Thymus (tissue), 11 donors: ENCODE measurements at regions not wholly inside any gene's neighbourhood (a gene's known extent, or its start where the extent isn't known, plus 50 kb on each side); places are given as distances from the start of the nearest gene placed in this dataset.

Experiments used
- DNase-seq, 9 donors: peaks; one replicate each; pipeline ENCODE4 v3.0.0-alpha.2; 2013; ENCODE audit warnings: low spot score in 9 of 9, low read depth in 6 of 9, missing footprints in 1 of 9
- H3K27ac ChIP-seq, 2 donors: one replicate each; pipeline ENCODE4 v1.5.1; 2013; ENCODE audit warnings: control low read depth in 1 of 2, low read depth in 1 of 2, low read length in 1 of 2, mild to moderate bottlenecking in 1 of 2, moderate library complexity in 1 of 2
- H3K27me3 ChIP-seq, 2 donors: one replicate each; pipeline ENCODE4 v1.5.1; 2013; ENCODE audit warnings: low read length in 1 of 2; ENCODE audit not compliant: control insufficient read depth in 2 of 2, insufficient read depth in 1 of 2
- H3K36me3 ChIP-seq, 2 donors: one replicate each; pipeline ENCODE4 v1.5.1; 2013; ENCODE audit warnings: low read length in 1 of 2, mild to moderate bottlenecking in 1 of 2, moderate library complexity in 1 of 2; ENCODE audit not compliant: control insufficient read depth in 2 of 2, insufficient read depth in 2 of 2
- H3K4me1 ChIP-seq, 2 donors: one replicate each; pipeline ENCODE4 v1.5.1; 2013; ENCODE audit warnings: low read length in 2 of 2; ENCODE audit not compliant: control insufficient read depth in 2 of 2, insufficient read depth in 2 of 2
- H3K4me3 ChIP-seq, 2 donors: one replicate each; pipeline ENCODE4 v1.5.1; 2013; ENCODE audit warnings: low read length in 2 of 2, control low read depth in 1 of 2, mild to moderate bottlenecking in 1 of 2
- H3K9me3 ChIP-seq, 2 donors: one replicate each; pipeline ENCODE4 v1.5.1; 2013; ENCODE audit warnings: low read length in 1 of 2, mild to moderate bottlenecking in 1 of 2; ENCODE audit not compliant: control insufficient read depth in 2 of 2, insufficient read depth in 1 of 2
- WGBS: extraction: QIAGEN DNeasy Blood & Tissue Kit; methylation state at CpG from one replicate; pipeline ENCODE4 v1.1.7; 2013; 5-methylcytosine and 5-hydroxymethylcytosine counted together
- donor health status: healthy.

- no peak overlapping the region for H3K27ac ChIP-seq
- no peak overlapping the region for H3K4me3 ChIP-seq
- no peaks in the 10 kb centered on the region for H3K36me3 ChIP-seq
- H3K27me3 ChIP-seq = no peaks in the 10 kb centered on the region
- no peaks in the 10 kb centered on the region for H3K4me1 ChIP-seq
- no peaks in the 10 kb centered on the region for H3K9me3 ChIP-seq
- no peak for DNase-seq
Observed at GRCh38 chr3:110062716-110063115, 725.4 kb upstream of the DPPA4 start.

GRCh38 chr3:110063178-110063577 is 725.8 kb upstream of the DPPA4 start:
- no peaks in the 10 kb centered on the region for H3K4me1 ChIP-seq
- no peak for DNase-seq
- no peak overlapping the region for H3K4me3 ChIP-seq
- H3K9me3 ChIP-seq = no peaks in the 10 kb centered on the region
- WGBS = 96% methylated on average over 1 of the region's 1 CpG
- H3K27ac ChIP-seq = no peak overlapping the region
- H3K27me3 ChIP-seq = no peaks in the 10 kb centered on the region
- no peaks in the 10 kb centered on the region for H3K36me3 ChIP-seq

GRCh38 chr3:110066206-110066605 is 728.9 kb upstream of the DPPA4 start:
- no peak overlapping the region for H3K27ac ChIP-seq
- DNase-seq = no peak
- 95% methylated on average over 3 of the region's 3 CpGs for WGBS

GRCh38 chr3:110067527-110067926 is 730.2 kb upstream of the DPPA4 start:
- no peak overlapping the region for H3K27ac ChIP-seq
- H3K9me3 ChIP-seq = no peaks in the 10 kb centered on the region
- H3K36me3 ChIP-seq = no peaks in the 10 kb centered on the region
- WGBS = 93% methylated on average over 1 of the region's 1 CpG
- no peaks in the 10 kb centered on the region for H3K27me3 ChIP-seq
- H3K4me3 ChIP-seq = no peak overlapping the region
- DNase-seq = no peak
- H3K4me1 ChIP-seq = no peaks in the 10 kb centered on the region

More at GRCh38 chr3:110066206-110066605, 728.9 kb upstream of the DPPA4 start:
- Histone ChIP-seq H3K9me3 (no peaks in the 10 kb centered on the region), H3K4me3 (no peak overlapping the region), H3K27me3 (no peaks in the 10 kb centered on the region), H3K4me1 (no peaks in the 10 kb centered on the region), H3K36me3 (no peaks in the 10 kb centered on the region)

GRCh38 chr3:110069761-110070160 is 732.4 kb upstream of the DPPA4 start:
- no peak overlapping the region for H3K4me3 ChIP-seq
- H3K27ac ChIP-seq = no peak overlapping the region
- no peak for DNase-seq
- H3K4me1 ChIP-seq = no peaks in the 10 kb centered on the region
- no peaks in the 10 kb centered on the region for H3K9me3 ChIP-seq
- no peaks in the 10 kb centered on the region for H3K27me3 ChIP-seq
- 84% methylated on average over 2 of the region's 2 CpGs for WGBS
- no peaks in the 10 kb centered on the region for H3K36me3 ChIP-seq

GRCh38 chr3:110070161-110070916 is 733.0 kb upstream of the DPPA4 start:
- 99% methylated on average over 2 of the region's 2 CpGs for WGBS
- Histone ChIP-seq H3K4me1 (no peaks in the 10 kb centered on the region), H3K27me3 (no peaks in the 10 kb centered on the region), H3K9me3 (no peaks in the 10 kb centered on the region), H3K4me3 (no peak overlapping the region), H3K36me3 (no peaks in the 10 kb centered on the region), H3K27ac (no peak overlapping the region)
- DNase-seq = no peak

- no peak for DNase-seq
- WGBS = 94% methylated on average over 3 of the region's 3 CpGs
- Histone ChIP-seq H3K4me1 (no peaks in the 10 kb centered on the region), H3K27ac (no peak overlapping the region), H3K4me3 (no peak overlapping the region), H3K36me3 (no peaks in the 10 kb centered on the region), H3K9me3 (no peaks in the 10 kb centered on the region), H3K27me3 (no peaks in the 10 kb centered on the region)
Observed at GRCh38 chr3:110074095-110074494, 736.7 kb upstream of the DPPA4 start.

- no peak overlapping the region for H3K4me3 ChIP-seq
- WGBS = 97% methylated on average over 1 of the region's 1 CpG
- DNase-seq = no peak
- H3K27me3 ChIP-seq = no peaks in the 10 kb centered on the region
- H3K27ac ChIP-seq = no peak overlapping the region
- H3K4me1 ChIP-seq = no peaks in the 10 kb centered on the region
- H3K9me3 ChIP-seq = no peaks in the 10 kb centered on the region
- H3K36me3 ChIP-seq = no peaks in the 10 kb centered on the region
Observed at GRCh38 chr3:110077093-110077492, 739.7 kb upstream of the DPPA4 start.

GRCh38 chr3:110093411-110093810 is 756.1 kb upstream of the DPPA4 start:
- Histone ChIP-seq H3K27ac (no peak overlapping the region), H3K4me1 (no peaks in the 10 kb centered on the region), H3K4me3 (no peak overlapping the region), H3K27me3 (no peaks in the 10 kb centered on the region), H3K9me3 (no peaks in the 10 kb centered on the region), H3K36me3 (no peaks in the 10 kb centered on the region)
- DNase-seq = no peak
